ENCODE measurements at regions not wholly inside any gene's neighbourhood (a gene's known extent, or its start where the extent isn't known, plus 50 kb on each side); places are given as distances from the start of the nearest gene placed in this dataset.

DNA sequence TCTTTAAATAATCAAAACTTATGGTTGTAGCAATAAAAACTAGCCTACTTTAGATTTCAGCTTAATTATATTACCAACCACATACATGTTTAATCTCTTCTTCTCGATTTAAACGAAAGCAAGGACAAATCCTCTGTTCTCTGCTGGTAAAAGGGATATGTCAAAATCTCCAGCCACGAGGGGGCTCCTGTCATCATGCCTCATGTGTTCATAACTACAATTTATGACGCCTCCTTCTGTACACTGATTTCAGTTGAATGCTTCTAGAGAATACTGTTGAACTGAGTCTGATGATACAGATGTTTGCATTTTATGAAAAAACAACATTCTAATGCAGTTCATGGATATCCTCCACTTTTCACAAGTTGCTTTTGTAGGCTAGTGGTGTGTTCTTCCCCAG lies 220.0 kb upstream of the DPP6 start:
- H3K4me3 ChIP-seq, result no peak overlapping the region
- ATAC-seq (ENCODE audit: insufficient read depth, low FRiP score), result no peak
- H3K4me1 ChIP-seq (ENCODE audit: control insufficient read depth in 5 of 5, insufficient read depth in 5 of 5, low read length in 5 of 5), result no peaks in the 10 kb centered on the region

DNA sequence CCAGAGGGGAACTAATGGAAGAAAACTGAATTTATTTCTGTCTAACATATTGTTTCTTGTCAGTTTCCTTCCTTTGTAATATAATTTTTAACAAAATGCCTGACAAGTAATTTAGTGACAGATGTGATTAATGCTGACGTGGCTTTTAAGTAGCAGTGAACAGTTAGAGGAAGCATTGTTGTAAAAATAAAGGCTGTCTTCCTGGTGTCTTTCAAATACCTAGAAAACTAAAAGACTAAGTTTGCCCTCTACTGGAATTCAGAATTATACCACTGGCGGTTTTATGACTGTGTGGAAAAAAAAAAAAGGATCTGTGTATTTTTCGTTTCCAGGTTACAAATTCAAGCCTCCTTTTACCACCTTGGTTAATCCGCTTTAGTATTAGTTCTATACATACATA lies 217.1 kb upstream of the DPP6 start:
- H3K27ac ChIP-seq (ENCODE audit: low read depth in 1 of 2, low read length in 1 of 2), result no peak overlapping the region
- H3K9me3 ChIP-seq (ENCODE audit: control insufficient read depth in 4 of 4, insufficient read depth in 3 of 4, low read length in 3 of 4), result no peaks in the 10 kb centered on the region
- WGBS, 2 donors, result 26 to 49% methylated on average over 4 of the region's 4 CpGs
- TF ChIP-seq, protein P1, sequence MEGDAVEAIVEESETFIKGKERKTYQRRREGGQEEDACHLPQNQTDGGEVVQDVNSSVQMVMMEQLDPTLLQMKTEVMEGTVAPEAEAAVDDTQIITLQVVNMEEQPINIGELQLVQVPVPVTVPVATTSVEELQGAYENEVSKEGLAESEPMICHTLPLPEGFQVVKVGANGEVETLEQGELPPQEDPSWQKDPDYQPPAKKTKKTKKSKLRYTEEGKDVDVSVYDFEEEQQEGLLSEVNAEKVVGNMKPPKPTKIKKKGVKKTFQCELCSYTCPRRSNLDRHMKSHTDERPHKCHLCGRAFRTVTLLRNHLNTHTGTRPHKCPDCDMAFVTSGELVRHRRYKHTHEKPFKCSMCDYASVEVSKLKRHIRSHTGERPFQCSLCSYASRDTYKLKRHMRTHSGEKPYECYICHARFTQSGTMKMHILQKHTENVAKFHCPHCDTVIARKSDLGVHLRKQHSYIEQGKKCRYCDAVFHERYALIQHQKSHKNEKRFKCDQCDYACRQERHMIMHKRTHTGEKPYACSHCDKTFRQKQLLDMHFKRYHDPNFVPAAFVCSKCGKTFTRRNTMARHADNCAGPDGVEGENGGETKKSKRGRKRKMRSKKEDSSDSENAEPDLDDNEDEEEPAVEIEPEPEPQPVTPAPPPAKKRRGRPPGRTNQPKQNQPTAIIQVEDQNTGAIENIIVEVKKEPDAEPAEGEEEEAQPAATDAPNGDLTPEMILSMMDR (IDR thresholded peaks at IDR 0.05; ENCODE audit: control extremely low read depth, extremely low read depth), result no peak
- DNase-seq (peak in 1 of 3 donors; percentile 10), ATAC-seq (ENCODE audit: insufficient read depth, low FRiP score) (no peak)
- no peak overlapping the region for H3K4me3 ChIP-seq
- no peak overlapping the region for H3K9ac ChIP-seq (ENCODE audit: insufficient read depth in 1 of 2, low read length in 2 of 2)
- H3K4me1 ChIP-seq (ENCODE audit: control insufficient read depth in 5 of 5, insufficient read depth in 5 of 5, low read length in 5 of 5), result no peaks in the 10 kb centered on the region
- peaks cover 0 to 3% (median 0%) of the 10 kb centered on the region in 3 donors for H3K27me3 ChIP-seq (ENCODE audit: control insufficient read depth in 3 of 3, insufficient read depth in 3 of 3, low read length in 2 of 3)
- H3K36me3 ChIP-seq (ENCODE audit: control insufficient read depth in 4 of 4, insufficient read depth in 4 of 4, low read length in 4 of 4), result no peaks in the 10 kb centered on the region

More for the DNA sequence above, 220.0 kb upstream of the DPP6 start:
- TF ChIP-seq, protein P1 (IDR thresholded peaks at IDR 0.05; ENCODE audit: control extremely low read depth, extremely low read depth), result no peak
- no peak overlapping the region for H3K27ac ChIP-seq (ENCODE audit: low read depth in 1 of 2, low read length in 1 of 2)
- H3K27me3 ChIP-seq (ENCODE audit: control insufficient read depth in 3 of 3, insufficient read depth in 3 of 3, low read length in 2 of 3), result no peaks in the 10 kb centered on the region
- H3K9me3 ChIP-seq (ENCODE audit: control insufficient read depth in 4 of 4, insufficient read depth in 3 of 4, low read length in 3 of 4), result no peaks in the 10 kb centered on the region
- peak in 1 of 3 donors; percentile 0 for DNase-seq
- no peaks in the 10 kb centered on the region for H3K36me3 ChIP-seq (ENCODE audit: control insufficient read depth in 4 of 4, insufficient read depth in 4 of 4, low read length in 4 of 4)
- WGBS, 2 donors, result 67 to 70% methylated on average over 4 of the region's 4 CpGs
- no peak overlapping the region for H3K9ac ChIP-seq (ENCODE audit: insufficient read depth in 1 of 2, low read length in 2 of 2)

DNA sequence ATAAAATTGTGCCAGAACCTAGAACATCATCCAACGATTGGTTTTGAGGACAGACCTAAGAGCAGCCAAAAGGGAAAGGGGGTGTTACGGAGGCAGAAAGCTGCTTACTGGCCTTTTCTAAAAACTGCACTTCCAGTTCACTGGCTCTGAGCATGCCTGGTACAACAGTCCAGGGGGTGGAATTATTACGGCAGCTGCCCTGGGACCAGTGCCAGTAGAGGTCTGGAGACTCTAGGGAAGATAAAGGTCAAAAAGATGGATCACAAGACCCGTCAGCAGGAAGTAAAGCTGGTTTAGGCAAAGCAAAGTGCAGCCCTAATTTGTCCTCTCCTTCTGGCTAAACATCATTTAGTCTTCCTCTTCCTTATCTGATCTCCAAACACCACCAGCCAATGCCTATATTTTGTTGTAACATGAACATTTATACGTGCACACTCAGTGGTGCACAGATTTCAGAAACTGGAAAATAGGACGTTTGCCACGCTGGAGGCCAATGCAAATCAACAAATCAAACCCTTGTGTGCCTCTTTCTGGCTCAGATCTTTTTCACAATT lies 216.4 kb upstream of the DPP6 start:
- H3K9ac ChIP-seq (ENCODE audit: insufficient read depth in 1 of 2, low read length in 2 of 2), result no peak overlapping the region
- H3K27me3 ChIP-seq (ENCODE audit: control insufficient read depth in 3 of 3, insufficient read depth in 3 of 3, low read length in 2 of 3), result peaks cover 0 to 3% (median 0%) of the 10 kb centered on the region in 3 donors
- H3K36me3 ChIP-seq (ENCODE audit: control insufficient read depth in 4 of 4, insufficient read depth in 4 of 4, low read length in 4 of 4), result no peaks in the 10 kb centered on the region
- H3K9me3 ChIP-seq (ENCODE audit: control insufficient read depth in 4 of 4, insufficient read depth in 3 of 4, low read length in 3 of 4), result no peaks in the 10 kb centered on the region
- 50 to 67% methylated on average over 7 of the region's 7 CpGs for WGBS, 2 donors
- TF ChIP-seq, protein P1 (IDR thresholded peaks at IDR 0.05; ENCODE audit: control extremely low read depth, extremely low read depth), result no peak
- no peaks in the 10 kb centered on the region for H3K4me1 ChIP-seq (ENCODE audit: control insufficient read depth in 5 of 5, insufficient read depth in 5 of 5, low read length in 5 of 5)
- DNase-seq (peak in 2 of 3 donors; percentile 2 to 4), ATAC-seq (ENCODE audit: insufficient read depth, low FRiP score) (peak; percentile 41)
- no peak overlapping the region for H3K4me3 ChIP-seq
- H3K27ac ChIP-seq (ENCODE audit: low read depth in 1 of 2, low read length in 1 of 2), result no peak overlapping the region

DNA sequence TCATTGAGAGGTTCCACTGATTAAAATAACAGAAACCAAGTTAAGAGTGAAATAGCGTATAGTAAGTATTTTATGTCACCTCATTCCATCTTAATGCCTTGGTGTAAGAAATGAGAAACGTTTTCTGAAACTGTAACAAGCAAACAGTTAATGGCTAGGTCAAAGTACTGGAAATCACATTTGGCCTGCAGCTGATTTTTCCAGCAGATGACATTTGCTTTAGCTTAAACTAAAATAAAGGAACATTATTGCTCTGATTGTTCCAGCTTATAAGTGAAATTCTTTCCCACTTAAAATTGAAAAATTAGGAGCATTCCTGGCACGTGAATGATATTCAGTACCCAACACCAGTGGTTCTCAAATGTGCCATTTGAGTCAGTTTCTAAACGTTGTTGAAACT lies 213.6 kb upstream of the DPP6 start:
- H3K4me1 ChIP-seq (ENCODE audit: control insufficient read depth in 5 of 5, insufficient read depth in 5 of 5, low read length in 5 of 5), result no peaks in the 10 kb centered on the region
- ATAC-seq (ENCODE audit: insufficient read depth, low FRiP score) (no peak), DNase-seq (no peak)
- WGBS, 2 donors, result 67 to 80% methylated on average over 4 of the region's 4 CpGs
- H3K27me3 ChIP-seq (ENCODE audit: control insufficient read depth in 3 of 3, insufficient read depth in 3 of 3, low read length in 2 of 3), result peaks cover 0 to 3% (median 0%) of the 10 kb centered on the region in 3 donors
- H3K27ac ChIP-seq (ENCODE audit: low read depth in 1 of 2, low read length in 1 of 2), result no peak overlapping the region
- H3K36me3 ChIP-seq (ENCODE audit: control insufficient read depth in 4 of 4, insufficient read depth in 4 of 4, low read length in 4 of 4), result no peaks in the 10 kb centered on the region
- TF ChIP-seq, protein P1 (IDR thresholded peaks at IDR 0.05; ENCODE audit: control extremely low read depth, extremely low read depth), result no peak
- no peak overlapping the region for H3K9ac ChIP-seq (ENCODE audit: insufficient read depth in 1 of 2, low read length in 2 of 2)
- H3K9me3 ChIP-seq (ENCODE audit: control insufficient read depth in 4 of 4, insufficient read depth in 3 of 4, low read length in 3 of 4), result peaks cover 0 to 3% (median under 1%) of the 10 kb centered on the region in 4 donors
- H3K4me3 ChIP-seq, result no peak overlapping the region

Data from lung (tissue), 11 donors.